GM19240 (cell line): ENCODE measurements at regions not wholly inside any gene's neighbourhood (a gene's known extent, or its start where the extent isn't known, plus 50 kb on each side); places are given as distances from the start of the nearest gene placed in this dataset.
"Not testable (repeated sequence)": the region's sequence is repeated elsewhere in the genome, so short reads cannot be mapped to it uniquely, and the experiment has no call there.

ENCODE experiments used
- DNase-seq: peaks from one replicate; pipeline ENCODE4 v3.0.0; 2011; ENCODE audit warnings: low spot score; ENCODE audit not compliant: insufficient read length

DNA sequence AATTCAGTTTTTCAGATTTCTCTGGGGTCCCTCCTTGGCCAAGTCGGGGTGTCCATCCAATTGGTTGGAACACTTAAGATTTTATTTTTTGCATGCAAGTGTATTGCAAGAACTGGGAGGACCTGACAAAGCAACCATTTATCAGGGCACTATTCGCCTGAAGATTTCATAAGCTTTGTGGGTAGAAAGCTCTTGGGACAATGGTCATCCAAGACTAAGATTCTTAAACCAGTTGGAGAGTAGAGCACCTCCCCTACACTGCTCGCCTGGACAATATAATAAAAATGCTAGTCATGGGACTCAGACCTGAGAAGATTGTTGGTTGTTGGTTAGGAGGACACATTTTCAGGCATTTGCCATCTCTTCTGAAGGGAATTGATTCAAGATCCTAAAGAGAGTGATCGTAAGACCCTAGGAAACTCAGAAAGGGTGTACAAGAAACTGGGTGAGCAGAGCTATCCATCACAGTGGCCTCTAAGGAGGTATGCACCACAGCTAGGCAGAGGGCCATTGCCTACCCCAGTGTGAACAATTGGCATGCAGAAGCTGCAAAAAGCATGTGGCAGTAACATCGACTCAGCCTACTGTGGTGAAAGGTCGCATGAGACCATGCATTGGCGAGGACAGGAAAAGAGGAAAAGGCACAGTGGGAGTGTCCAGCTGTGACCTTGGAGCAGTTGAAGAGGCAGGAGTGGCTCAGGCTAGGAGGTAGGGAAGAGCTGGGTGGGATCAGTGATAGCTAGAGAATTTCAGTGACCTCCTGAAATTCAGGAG is 1235.3 kb upstream of the AUTS2 start:
- DNase-seq: no peak

GRCh38 chr7:68364886-68365625 is 1233.2 kb upstream of the AUTS2 start:
- DNase-seq: no peak

DNA sequence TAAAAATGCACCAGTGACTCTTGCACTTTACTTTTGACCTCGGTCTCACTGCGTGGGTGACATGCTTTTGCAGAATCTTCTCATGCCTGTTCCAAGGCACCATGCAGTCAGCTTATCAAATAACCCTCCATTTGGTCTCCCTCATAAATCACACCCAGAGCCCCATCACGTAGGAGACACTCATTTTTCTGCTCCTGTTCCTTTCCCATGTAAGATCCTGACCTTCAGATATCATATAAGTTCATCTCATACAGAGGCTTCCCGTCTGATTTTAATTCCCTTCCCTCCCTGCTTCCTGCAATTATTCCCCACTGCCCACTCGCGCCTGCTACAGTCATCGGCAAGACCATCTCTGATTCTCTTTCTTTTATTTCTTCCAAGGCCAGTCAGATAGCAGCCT is 1226.3 kb upstream of the AUTS2 start:
- DNase-seq: no peak

- DNase-seq: no peak
Observed at GRCh38 chr7:68376131-68376661, 1222.1 kb upstream of the AUTS2 start.

DNA sequence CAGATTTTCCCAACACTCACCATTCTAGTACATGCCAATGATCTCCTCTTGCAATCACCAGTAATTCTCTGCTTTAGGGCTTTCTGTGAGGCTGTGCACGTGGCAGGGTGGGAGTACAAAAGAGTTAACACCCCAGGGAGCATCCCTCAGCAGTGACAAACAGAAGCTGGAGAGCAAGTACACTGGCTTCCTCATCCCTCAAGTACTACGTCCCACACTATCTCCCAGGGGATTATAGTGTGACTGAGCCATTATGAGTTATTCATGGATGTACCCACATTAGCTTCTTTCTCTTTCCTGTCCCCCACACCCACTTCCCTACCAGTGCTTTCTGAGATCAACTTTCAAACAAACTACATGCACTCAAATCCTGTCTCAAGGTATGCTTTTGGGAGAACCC is 1216.5 kb upstream of the AUTS2 start:
- no peak for DNase-seq

DNA sequence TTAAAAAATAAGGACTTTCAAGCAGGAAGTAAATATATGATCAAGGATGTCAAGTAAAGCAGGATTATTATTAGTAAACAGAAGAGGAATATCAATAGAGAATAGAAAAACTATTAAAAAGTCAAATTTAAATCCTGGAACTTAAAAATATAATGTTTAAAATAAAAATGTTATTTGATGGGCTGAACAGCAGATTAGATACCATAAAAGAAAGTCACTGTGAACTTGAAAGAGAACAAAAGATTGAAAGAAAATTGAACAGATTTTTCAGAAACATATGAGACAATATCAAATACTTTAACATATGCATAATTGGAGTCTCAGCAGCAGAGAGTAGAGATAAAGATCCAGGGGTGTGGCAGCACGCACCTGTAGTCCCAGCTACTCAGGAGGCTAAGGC is 1213.7 kb upstream of the AUTS2 start:
- no peak for DNase-seq

- DNase-seq: no peak
Observed at GRCh38 chr7:68393051-68393450, 1205.2 kb upstream of the AUTS2 start.

DNA sequence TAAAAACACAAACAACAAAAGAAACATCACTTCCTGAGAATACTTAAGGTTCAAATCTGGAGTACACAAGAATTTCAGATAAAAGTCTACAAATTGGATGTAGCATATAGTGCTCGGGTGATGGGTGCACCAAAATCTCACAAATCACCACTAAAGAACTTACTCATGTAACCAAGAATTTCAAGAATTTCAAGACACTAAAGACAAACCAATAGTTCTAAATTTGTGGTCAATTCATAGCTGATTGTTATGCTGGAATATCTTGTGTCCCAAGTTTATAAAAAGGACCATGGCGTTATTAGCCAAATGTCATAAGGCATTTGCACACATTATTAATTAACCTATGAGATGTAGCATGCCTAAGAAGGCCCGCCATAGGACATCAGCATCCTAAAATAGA is 1204.1 kb upstream of the AUTS2 start:
- no peak for DNase-seq

GRCh38 chr7:68399991-68400590 is 1198.2 kb upstream of the AUTS2 start:
- no peak for DNase-seq

GRCh38 chr7:68400783-68401182 is 1197.5 kb upstream of the AUTS2 start:
- DNase-seq: no peak

GRCh38 chr7:68401313-68401712 is 1197.0 kb upstream of the AUTS2 start:
- DNase-seq: no peak

- no peak for DNase-seq
Observed at GRCh38 chr7:68406480-68406879, 1191.8 kb upstream of the AUTS2 start.

GRCh38 chr7:68407460-68407859 is 1190.8 kb upstream of the AUTS2 start:
- DNase-seq: no peak

GRCh38 chr7:68408873-68409272 is 1189.4 kb upstream of the AUTS2 start:
- DNase-seq: no peak

GRCh38 chr7:68409851-68410250 is 1188.4 kb upstream of the AUTS2 start:
- no peak for DNase-seq

- DNase-seq: not testable (repeated sequence)
Observed at GRCh38 chr7:68410693-68411092, 1187.6 kb upstream of the AUTS2 start.

DNA sequence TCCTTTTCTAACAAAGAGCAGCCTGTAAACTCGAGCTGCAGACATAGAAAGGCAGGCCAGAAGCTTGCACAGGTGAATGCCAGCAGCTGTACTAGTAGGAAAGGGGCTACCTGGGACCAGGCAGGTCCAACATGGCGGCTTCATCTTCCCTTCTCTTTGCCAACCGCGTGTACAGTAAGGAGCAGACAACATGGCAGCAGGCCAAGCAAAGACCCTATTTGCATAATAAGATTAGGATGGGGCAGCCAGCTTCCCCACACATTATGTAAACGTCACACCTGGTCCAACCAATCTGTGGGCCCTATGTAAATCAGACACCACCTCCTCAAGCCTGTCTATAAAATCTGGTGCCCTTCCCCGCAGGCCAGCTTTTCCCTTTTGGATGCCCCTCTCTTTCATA is 1186.5 kb upstream of the AUTS2 start:
- DNase-seq: no peak

DNA sequence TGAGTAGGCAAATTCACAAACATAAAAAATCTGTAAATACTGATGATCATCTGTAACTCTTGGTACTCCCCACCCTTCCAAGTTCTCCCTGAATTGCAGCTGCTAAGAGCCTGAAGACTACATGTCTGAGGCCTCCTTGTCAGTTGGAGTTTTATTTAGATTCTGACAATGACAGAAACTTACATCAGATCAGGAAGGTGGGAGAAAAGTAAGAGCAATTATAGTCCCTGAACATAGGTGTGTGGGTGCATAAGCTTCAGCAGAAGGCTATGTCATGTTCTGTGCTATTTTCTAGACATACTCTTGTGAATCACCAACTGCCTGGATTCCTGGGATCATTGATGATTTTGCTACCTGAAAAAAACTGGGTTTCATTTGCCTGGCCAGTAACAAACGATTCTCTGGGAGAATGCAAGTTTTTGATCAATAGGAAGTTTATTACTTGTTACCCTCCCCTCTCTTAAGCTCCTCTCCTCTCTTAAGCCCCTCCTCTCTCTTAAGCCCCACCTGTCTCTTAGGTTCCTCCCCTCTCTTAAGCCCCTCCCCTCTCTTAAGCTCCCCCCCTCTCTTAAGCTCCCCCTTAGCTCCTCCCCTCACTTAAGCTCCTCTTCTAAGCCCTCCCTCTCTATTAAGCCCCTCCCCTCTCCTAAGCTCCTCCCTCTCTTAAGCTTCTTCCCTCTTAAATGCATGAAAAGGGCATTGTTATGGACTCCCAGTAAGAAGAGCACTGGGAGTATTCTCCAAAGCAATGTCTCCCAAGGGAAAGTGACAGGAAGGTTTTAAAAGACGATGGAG is 1183.4 kb upstream of the AUTS2 start:
- DNase-seq: no peak

GRCh38 chr7:68417002-68417401 is 1181.3 kb upstream of the AUTS2 start:
- DNase-seq: no peak

GRCh38 chr7:68417659-68418058 is 1180.6 kb upstream of the AUTS2 start:
- DNase-seq: no peak
